ENCODE measurements at regions not wholly inside any gene's neighbourhood (a gene's known extent, or its start where the extent isn't known, plus 50 kb on each side); places are given as distances from the start of the nearest gene placed in this dataset.

DNA sequence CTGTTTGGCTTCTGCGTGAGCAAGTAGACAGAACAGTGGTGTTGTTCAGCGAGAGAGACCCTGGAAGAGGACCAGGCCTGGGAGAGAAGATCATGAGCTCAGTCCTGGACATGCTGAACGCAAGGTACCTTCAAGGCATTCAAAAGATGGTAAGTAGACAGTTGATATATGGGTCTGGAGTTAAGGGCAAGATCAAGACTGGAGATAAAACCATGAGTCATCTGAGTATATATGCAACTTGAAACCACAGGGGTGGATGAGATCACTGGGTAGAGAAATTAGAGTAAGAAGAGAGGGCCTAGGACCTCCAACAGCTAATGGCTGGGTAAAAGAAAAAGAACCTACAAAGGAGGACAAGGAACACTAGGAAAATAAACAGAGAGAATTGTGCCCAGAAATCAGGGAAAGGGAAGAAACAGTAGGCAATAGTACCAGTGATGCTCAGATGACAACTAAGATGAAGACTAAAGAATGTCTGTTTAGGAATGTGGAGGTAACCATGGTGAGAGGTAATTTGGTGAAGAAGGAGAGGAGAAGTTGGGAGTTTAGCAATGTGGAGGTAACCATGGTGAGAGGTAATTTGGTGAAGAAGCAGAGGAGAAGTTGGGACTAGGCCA lies 343.2 kb upstream of the ADAMTS9 start:
- TF ChIP-seq, protein P1, sequence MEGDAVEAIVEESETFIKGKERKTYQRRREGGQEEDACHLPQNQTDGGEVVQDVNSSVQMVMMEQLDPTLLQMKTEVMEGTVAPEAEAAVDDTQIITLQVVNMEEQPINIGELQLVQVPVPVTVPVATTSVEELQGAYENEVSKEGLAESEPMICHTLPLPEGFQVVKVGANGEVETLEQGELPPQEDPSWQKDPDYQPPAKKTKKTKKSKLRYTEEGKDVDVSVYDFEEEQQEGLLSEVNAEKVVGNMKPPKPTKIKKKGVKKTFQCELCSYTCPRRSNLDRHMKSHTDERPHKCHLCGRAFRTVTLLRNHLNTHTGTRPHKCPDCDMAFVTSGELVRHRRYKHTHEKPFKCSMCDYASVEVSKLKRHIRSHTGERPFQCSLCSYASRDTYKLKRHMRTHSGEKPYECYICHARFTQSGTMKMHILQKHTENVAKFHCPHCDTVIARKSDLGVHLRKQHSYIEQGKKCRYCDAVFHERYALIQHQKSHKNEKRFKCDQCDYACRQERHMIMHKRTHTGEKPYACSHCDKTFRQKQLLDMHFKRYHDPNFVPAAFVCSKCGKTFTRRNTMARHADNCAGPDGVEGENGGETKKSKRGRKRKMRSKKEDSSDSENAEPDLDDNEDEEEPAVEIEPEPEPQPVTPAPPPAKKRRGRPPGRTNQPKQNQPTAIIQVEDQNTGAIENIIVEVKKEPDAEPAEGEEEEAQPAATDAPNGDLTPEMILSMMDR (IDR thresholded peaks at IDR 0.05) = no peak
- TF ChIP-seq POLR2AphosphoS5 (IDR thresholded peaks at IDR 0.05) (no peak), POLR2A (IDR thresholded peaks at IDR 0.05; ENCODE audit: low read depth) (no peak)
